ENCODE measurements at regions not wholly inside any gene's neighbourhood (a gene's known extent, or its start where the extent isn't known, plus 50 kb on each side); places are given as distances from the start of the nearest gene placed in this dataset.

DNA sequence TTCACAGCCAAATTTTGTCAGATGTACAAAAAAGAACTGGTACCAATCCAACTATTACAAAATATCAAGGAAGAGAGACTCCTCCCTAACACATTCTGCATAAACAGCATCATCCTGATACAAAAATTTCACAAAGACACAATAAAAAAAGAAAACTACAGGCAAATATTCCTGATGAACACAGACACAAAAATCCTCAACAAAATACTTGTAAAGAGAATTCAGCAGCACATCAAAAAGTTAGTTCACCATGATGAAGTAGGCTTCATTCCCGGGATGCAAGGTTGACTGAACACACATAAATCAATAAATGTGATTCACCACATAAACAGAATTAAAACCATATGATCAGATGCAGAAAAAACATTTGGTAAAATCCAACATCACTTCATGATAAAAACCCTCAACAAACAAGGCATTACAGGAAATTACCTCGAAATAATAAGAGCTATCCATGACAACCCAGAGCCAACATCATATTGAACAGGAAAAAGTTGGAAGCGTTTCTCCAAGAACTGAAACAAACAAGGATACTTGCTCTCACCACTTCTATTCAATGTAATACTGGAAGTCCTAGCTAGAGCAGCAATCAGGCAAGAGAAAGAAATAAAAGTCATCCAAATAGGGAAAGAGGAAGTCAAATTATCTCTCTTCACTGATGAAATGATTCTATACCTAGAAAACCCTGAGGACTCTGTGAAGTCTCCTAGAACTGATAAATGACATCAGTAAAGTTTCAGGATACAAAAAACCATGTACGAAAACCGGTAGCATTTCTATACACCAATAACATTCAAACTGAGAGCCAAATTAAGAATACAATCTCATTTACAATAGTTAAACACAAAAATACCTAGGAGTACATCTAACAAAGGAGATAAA, 223.1 kb downstream of the REEP3 start:
- DNase-seq (ENCODE audit: low read depth in 2 of 2): no peak

- no peak for DNase-seq (ENCODE audit: low read depth in 2 of 2)
Measured at GRCh38 chr10:63749915-63750314, 228.7 kb downstream of the REEP3 start.

DNA sequence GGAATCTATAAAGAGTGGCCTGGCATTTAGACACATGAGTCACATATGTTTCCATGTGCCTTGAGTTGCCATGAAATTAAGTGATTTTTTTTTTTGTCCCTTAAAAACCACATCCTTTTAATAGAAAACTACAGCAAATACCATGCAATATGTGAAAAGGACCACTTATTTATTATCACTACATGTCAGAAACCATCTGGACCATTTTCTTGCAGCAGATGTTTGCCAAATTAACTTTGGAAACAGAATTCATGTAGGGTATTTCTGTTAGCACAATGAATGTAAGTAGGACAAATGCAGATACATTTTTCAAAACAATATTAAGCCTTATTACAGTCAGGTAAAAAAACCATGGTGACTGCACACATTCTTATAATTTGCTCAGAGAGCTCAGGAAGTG, 230.6 kb downstream of the REEP3 start:
- no peak for DNase-seq (ENCODE audit: low read depth in 2 of 2)

GRCh38 chr10:63752318-63752717, 231.1 kb downstream of the REEP3 start:
- DNase-seq (ENCODE audit: low read depth in 2 of 2): no peak

DNA sequence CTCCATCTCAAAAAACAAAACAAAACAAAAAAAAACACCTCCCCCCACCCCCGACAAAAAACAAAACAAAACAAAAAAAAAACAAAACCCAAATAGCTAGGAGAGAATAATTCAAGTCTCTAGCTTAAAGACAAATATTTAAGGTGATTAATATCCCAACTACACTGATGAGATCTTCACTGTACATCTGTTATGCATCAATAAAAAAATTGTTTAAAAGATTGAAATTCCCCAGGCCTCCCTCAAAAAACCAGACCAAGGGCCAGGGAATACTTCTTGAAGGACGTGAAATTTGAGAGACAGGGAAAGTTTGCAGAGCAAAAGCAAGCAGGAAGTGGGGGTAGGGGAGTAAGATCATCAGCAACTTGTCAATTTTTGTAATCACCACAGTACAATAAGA, 232.6 kb downstream of the REEP3 start:
- DNase-seq (ENCODE audit: low read depth in 2 of 2): no peak

GRCh38 chr10:63755441-63755840, 234.2 kb downstream of the REEP3 start:
- no peak for DNase-seq (ENCODE audit: low read depth in 2 of 2)

DNA sequence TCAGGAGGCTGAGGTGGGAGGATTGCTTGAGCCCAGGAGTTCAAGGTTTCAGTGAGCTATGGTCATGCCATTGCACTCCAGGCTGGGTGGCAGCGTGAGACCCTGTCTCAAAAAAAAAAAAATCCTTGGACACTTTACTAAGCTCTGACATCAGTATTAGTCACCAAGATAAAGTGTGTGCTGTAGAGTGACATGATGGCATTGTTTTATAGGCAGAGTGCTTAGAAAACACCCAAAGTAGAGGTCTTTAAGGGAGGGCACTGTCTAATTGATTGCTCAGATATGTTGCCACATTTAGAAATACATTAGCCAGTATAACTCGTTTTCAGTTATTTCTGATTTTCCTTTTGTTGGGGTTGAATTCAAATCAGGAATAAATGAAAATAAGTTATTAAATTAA, 235.9 kb downstream of the REEP3 start:
- DNase-seq (ENCODE audit: low read depth in 2 of 2): no peak

DNA sequence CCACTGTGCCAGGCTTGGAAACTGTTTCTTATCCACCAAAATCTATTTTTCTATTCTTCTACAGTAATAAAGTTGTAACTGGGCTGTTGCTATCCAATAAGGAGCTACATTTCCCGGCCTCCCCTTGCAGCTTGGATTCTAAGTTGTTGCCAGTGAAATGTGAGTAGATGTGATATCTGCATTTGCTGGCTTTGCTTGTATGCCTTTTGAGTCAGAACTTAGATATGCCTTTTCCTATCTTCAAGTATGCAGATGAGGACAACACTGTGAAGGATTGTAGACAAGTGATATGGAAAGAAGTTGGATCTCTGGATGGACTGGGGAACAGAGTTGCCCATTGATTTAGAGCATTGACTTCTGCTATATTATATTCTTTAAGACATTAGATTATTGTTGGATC, 236.9 kb downstream of the REEP3 start:
- no peak for DNase-seq (ENCODE audit: low read depth in 2 of 2)

DNA sequence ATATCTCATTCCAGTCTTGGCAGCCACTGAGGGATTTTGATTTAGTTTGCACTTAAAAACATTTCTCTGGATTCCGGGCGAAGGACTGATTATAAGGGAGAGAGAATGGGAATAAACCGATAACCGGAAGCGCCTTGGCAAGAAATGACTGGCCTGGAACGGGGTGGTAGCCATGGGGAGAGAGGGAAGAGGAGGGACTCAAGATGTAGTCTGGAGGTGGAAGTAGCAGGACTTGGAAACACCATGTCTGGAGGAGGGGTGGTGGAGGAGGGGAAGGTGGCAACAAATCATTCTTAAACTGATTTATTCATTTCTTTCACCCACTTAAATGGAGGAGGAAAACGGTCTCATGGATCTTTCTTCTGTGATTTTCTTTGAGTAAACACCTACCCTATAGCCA, 238.1 kb downstream of the REEP3 start:
- DNase-seq (ENCODE audit: low read depth in 2 of 2): no peak

GRCh38 chr10:63760034-63760707, 239.0 kb downstream of the REEP3 start:
- no peak for DNase-seq (ENCODE audit: low read depth in 2 of 2)

GRCh38 chr10:63760708-63761047, 239.5 kb downstream of the REEP3 start:
- no peak for DNase-seq (ENCODE audit: low read depth in 2 of 2)

- DNase-seq (ENCODE audit: low read depth in 2 of 2): no peak
Measured at GRCh38 chr10:63761243-63761642, 240.0 kb downstream of the REEP3 start.

DNA sequence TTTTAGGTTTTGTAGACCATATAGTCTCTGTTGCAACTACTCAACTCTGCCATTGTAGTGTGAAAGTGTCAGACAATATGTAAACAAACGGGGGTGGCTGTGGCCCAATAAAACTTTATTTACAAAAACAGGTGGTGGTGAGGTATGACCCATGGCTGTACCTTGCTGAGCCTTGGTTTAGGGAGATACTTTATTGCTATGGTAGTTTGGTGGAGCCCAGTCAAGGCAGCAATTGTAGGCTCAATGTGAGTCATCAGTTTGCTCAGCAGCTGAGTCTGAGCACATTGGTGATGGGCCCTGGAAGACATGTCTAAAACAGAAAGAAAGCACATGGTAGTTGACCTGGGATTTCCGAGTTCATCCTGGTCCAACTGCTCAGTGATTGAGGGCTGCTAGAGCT, 242.5 kb downstream of the REEP3 start:
- DNase-seq (ENCODE audit: low read depth in 2 of 2): no peak

- no peak for DNase-seq (ENCODE audit: low read depth in 2 of 2)
Measured at GRCh38 chr10:63765126-63765525, 243.9 kb downstream of the REEP3 start.

GRCh38 chr10:63766745-63767137, 245.5 kb downstream of the REEP3 start:
- DNase-seq (ENCODE audit: low read depth in 2 of 2): no peak

DNA sequence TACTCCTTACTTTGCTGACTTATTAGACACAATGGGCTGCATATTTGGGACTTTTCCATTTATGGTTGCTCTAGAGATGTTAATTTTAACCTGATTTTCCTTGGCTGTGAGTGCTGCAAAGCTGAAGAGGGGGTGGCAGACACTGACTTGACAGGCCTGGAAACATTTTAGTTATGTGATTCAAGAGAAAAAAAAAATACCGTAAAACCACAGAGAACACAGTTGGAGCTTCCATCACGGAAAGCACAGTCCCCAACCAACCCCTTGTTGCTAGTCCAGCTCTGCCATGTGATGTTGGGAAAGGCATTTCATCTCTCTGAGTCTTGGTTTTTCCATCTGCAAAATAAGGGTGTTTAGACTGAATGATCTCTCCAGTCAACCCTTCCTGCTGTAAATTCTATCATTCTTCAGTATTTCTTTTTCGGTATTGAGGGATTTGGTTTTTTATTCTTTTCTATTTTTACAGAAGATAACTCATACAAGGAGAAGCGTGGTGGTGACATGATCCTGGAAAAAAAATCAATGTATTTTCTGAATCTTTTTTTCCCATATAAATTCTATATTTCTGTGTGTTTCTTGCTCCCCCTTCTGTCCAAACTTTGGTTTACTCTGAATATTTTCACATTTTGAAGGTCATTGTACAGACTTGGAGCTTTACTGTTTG, 246.1 kb downstream of the REEP3 start:
- no peak for DNase-seq (ENCODE audit: low read depth in 2 of 2)

DNA sequence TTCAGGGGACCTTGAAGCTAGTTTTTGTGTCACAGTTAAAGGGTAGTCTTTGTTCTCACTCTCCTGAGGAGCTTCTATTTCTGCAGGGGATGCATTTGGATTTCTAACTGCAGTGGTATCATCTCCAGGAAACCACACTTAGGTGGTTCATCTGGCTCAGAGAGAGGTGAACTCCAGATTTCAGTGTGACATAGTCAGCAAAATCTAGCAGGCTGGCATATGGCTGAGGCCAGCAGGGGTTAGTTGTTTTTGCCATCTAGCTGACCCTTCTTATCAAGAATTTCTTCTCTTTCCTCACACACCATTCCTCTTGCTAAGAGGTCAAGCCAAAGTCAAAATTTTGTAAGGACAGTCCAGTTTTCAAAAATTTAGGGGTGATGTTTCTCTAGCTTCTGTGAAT, 248.2 kb downstream of the REEP3 start:
- no peak for DNase-seq (ENCODE audit: low read depth in 2 of 2)

GRCh38 chr10:63770523-63770922, 249.3 kb downstream of the REEP3 start:
- DNase-seq (ENCODE audit: low read depth in 2 of 2): no peak

DNA sequence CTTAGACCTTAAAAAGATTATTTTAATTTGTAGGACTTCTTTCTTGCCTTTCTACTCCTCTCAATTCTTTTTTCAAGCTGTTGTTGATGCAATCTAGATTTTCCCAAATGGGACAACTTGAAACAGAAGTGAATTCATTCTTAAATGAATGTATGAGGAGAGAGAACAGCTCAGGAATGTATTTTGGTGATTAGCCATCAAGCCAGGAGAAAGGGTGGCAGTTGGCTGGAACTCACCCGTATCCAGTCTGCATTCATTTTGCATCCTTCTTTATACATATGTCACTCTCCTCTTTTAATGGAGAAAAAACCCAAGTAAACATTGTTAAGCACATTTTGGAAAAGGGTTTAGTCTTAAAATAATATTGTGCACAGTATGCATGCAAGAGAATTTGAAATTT, 251.3 kb downstream of the REEP3 start:
- DNase-seq (ENCODE audit: low read depth in 2 of 2): no peak

DNA sequence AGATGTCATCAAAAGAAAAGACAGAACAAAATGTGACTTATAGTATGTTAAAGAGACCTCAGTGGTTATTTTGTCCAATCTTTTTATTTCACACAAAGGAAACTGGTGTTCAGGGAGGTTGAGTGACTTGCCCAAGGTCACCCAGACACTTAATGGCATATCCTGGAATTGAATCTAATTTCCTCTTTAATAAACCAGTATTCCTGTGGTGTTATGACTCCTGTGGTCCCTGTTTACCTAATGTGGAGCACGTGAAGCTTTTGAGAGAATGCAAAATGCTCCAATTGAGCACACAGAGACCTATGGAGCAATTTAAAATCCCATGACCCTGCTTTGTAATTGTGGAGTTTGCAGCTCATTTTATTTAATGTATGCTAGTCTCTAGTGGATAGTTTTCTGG, 251.9 kb downstream of the REEP3 start:
- no peak for DNase-seq (ENCODE audit: low read depth in 2 of 2)

DNA sequence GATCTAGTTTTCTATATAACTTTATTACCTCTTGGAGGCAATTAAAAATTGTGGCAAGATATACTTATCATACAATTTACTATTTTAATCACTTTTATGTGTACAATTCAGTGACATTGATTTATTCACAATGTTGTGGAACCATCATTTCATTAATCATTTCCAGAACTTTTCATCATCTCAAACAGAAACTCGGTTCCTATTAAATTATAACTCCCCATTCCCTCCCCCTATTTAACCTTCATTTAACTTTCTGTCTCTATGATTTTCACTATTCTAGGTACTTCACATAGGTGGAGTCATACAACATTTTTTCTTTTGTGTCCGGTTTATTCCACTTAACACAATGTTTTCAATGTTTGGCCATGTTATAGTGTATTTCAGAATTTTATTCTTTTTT, 252.8 kb downstream of the REEP3 start:
- DNase-seq (ENCODE audit: low read depth in 2 of 2): no peak

DNA sequence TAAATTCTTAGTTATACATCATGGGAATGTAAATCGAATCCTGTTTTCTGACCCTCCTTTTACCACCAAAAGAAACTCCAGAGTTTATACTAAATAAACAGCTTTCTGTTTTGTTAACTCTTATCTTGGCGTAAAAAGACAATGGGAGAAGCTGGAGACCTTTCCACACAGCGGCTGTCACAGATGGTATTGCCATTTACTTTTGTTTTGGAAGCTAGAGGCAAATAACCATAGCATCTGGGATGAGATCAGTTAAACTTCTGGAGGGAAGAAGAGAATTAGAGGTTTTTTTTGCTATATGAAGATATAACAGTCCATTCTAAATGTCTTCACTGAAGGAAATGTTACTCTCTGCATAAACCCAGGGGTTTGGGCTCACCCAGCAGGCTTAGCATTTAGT, 258.9 kb downstream of the REEP3 start:
- no peak for DNase-seq (ENCODE audit: low read depth in 2 of 2)

DNA sequence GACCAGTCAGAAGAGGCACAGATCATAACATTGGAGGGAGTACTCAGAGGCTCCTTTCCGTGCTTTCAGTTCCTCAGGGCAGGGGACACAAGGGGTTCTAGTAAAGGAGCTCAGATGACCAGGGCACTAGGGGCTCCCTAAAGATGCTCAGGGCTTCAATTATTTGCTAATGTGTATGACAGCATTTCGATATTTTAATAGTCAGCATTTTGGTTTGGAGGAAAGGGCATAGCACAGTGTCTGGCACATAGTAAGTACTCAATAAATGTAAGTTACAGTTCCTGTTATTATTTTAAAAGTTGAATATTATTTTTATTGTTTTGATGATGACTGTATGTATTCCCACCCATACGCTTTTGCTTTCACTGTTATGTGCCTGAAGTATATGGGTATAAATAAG, 260.0 kb downstream of the REEP3 start:
- no peak for DNase-seq (ENCODE audit: low read depth in 2 of 2)

Measured in stimulated activated CD8-positive, alpha-beta memory T cell treated with anti-CD3 and anti-CD28 coated beads, Interleukin-7, amount 100 ng/mL, for 4 hours (primary cell).